GM13977 (cell line): ENCODE measurements at regions not wholly inside any gene's neighbourhood (a gene's known extent, or its start where the extent isn't known, plus 50 kb on each side); places are given as distances from the start of the nearest gene placed in this dataset.

Experiments used
- DNase-seq: peaks from one replicate; pipeline ENCODE4 v3.0.0; 2012; ENCODE audit warnings: low spot score
- CTCF ChIP-seq: IDR thresholded peaks from 2 replicates; pipeline ENCODE4 v1.5.1; 2012; ENCODE audit warnings: mild to moderate bottlenecking, control low read depth; ENCODE audit not compliant: insufficient read depth; ENCODE audit errors: extremely low read depth, missing control alignments
- in situ Hi-C: fragments of 300-500 bp; cut with MboI; formaldehyde crosslinking; loops from one replicate; pipeline ENCODE4 v1.12.0; 2022; ENCODE audit warnings: low sequenced_read_pairs, low pct_unique_long_range_greater_than_20kb, mixed read lengths, inconsistent platforms; ENCODE audit not compliant: unreplicated experiment

- in situ Hi-C loops = no loop called here
- DNase-seq = no peak
- no peak for TF ChIP-seq CTCF
Observed at GRCh38 chr4:179399054-179399782, 1957.0 kb upstream of the AGA start.

- no peak for TF ChIP-seq CTCF
- in situ Hi-C loops = no loop called here
- no peak for DNase-seq
Observed at GRCh38 chr4:179415037-179415846, 1973.0 kb upstream of the AGA start.

- in situ Hi-C loops = no loop called here
- DNase-seq = no peak
- TF ChIP-seq CTCF = no peak
Observed at GRCh38 chr4:179415847-179416223, 1973.6 kb upstream of the AGA start.

- no peak for DNase-seq
- in situ Hi-C loops = no loop called here
- no peak for TF ChIP-seq CTCF
Observed at GRCh38 chr4:179417357-179417756, 1975.1 kb upstream of the AGA start.

GRCh38 chr4:179437962-179438361 lies 1995.7 kb upstream of the AGA start:
- in situ Hi-C loops = no loop called here
- DNase-seq = no peak
- no peak for TF ChIP-seq CTCF

- no peak for TF ChIP-seq CTCF
- no peak for DNase-seq
- in situ Hi-C loops = no loop called here
Observed at GRCh38 chr4:179441596-179441995, 1999.4 kb upstream of the AGA start.
